HEK293 (cell line): ENCODE measurements at regions not wholly inside any gene's neighbourhood (a gene's known extent, or its start where the extent isn't known, plus 50 kb on each side); places are given as distances from the start of the nearest gene placed in this dataset.

Experiments used
- CTCF ChIA-PET: fragments of 350-600 bp; formaldehyde crosslinking; extraction: SDS; loops from one replicate; lab custom pipeline; 2021; ENCODE audit warnings: antibody characterized with exemption; lab: Yijun Ruan, JAX
- POLR2A ChIA-PET: fragments of 300-600 bp; formaldehyde crosslinking; extraction: SDS; loops from one replicate; lab custom pipeline; 2020; ENCODE audit warnings: antibody characterized with exemption, inconsistent platforms; lab: Yijun Ruan, JAX
- H3K27ac ChIP-seq: fragments of 200-500 bp; sonication (Bioruptor generic); 2 replicates; pipeline ENCODE4 v1.5.1; 2014; ENCODE audit warnings: low read depth, low read length, control low read depth, inconsistent platforms; ENCODE audit errors: extremely low read depth
- H3K36me3 ChIP-seq, 2 experiments: fragments of 200-500 bp in 1 of 2; sonication (Bioruptor generic) in 1 of 2; 1 replicate in 1 of 2; 2 replicates in 1 of 2; pipeline ENCODE4 v1.5.1; 2014 to 2017; ENCODE audit warnings: inconsistent platforms in 2 of 2, low read length in 2 of 2; ENCODE audit not compliant: control insufficient read depth in 2 of 2, insufficient read depth in 1 of 2
- H3K4me1 ChIP-seq: fragments of 200-500 bp; sonication (Bioruptor generic); 2 replicates; pipeline ENCODE4 v1.5.1; 2014; ENCODE audit warnings: mild to moderate bottlenecking, low read length, inconsistent platforms; ENCODE audit not compliant: control insufficient read depth, insufficient read depth
- H3K4me3 ChIP-seq: 2 replicates; pipeline ENCODE4 v1.5.1; 2011; ENCODE audit warnings: low read depth, mild to moderate bottlenecking, control low read depth, low read length, moderate library complexity
- H3K9me3 ChIP-seq: fragments of 200-500 bp; sonication (Bioruptor generic); 2 replicates; pipeline ENCODE4 v1.5.1; 2014; ENCODE audit warnings: low read depth, low read length, inconsistent platforms; ENCODE audit not compliant: control insufficient read depth, insufficient read depth
- FEZF1 ChIP-seq: fragments of 450-650 bp; formaldehyde crosslinking; IDR thresholded peaks from 2 replicates; pipeline ENCODE4 v1.5.1; 2016; ENCODE audit warnings: missing biosample characterization, missing genetic modification characterization
- INSM2 ChIP-seq: fragments of 450-650 bp; formaldehyde crosslinking; IDR thresholded peaks from 2 replicates; pipeline ENCODE4 v1.5.1; 2016; ENCODE audit warnings: missing biosample characterization, missing genetic modification characterization
- PRDM10 ChIP-seq: fragments of 450-650 bp; formaldehyde crosslinking; IDR thresholded peaks from 2 replicates; pipeline ENCODE4 v1.5.1; 2016; ENCODE audit warnings: missing biosample characterization, missing genetic modification characterization
- SCRT2 ChIP-seq: fragments of 450-650 bp; formaldehyde crosslinking; IDR thresholded peaks from 2 replicates; pipeline ENCODE4 v1.5.1; 2016; ENCODE audit warnings: missing biosample characterization, missing genetic modification characterization
- TSHZ1 ChIP-seq: fragments of 450-650 bp; formaldehyde crosslinking; IDR thresholded peaks from 2 replicates; pipeline ENCODE4 v1.5.1; 2016; ENCODE audit warnings: missing biosample characterization, missing genetic modification characterization, borderline replicate concordance
- ZBTB7A ChIP-seq: fragments of 450-650 bp; formaldehyde crosslinking; IDR thresholded peaks from 2 replicates; pipeline ENCODE4 v1.5.1; 2016; ENCODE audit warnings: low read depth, missing biosample characterization, missing genetic modification characterization
- ZEB2 ChIP-seq: fragments of 450-650 bp; formaldehyde crosslinking; IDR thresholded peaks from 2 replicates; pipeline ENCODE4 v1.5.1; 2016; ENCODE audit warnings: missing biosample characterization, missing genetic modification characterization
- ZNF121 ChIP-seq: fragments of 450-650 bp; formaldehyde crosslinking; IDR thresholded peaks from 2 replicates; pipeline ENCODE4 v1.5.1; 2016; ENCODE audit warnings: missing biosample characterization, missing genetic modification characterization
- ZNF146 ChIP-seq: fragments of 450-650 bp; formaldehyde crosslinking; IDR thresholded peaks from 2 replicates; pipeline ENCODE4 v1.5.1; 2016; ENCODE audit warnings: missing biosample characterization, missing genetic modification characterization
- ZNF202 ChIP-seq: fragments of 450-650 bp; formaldehyde crosslinking; IDR thresholded peaks from 2 replicates; pipeline ENCODE4 v1.5.1; 2016; ENCODE audit warnings: missing biosample characterization, missing genetic modification characterization, borderline replicate concordance
- ZNF23 ChIP-seq: fragments of 450-650 bp; formaldehyde crosslinking; IDR thresholded peaks from 2 replicates; pipeline ENCODE4 v1.5.1; 2016; ENCODE audit warnings: missing biosample characterization, missing genetic modification characterization, borderline replicate concordance
- ZNF274 ChIP-seq, 2 experiments: fragments of 200-500 bp in 1 of 2; fragments of 450-650 bp in 1 of 2; sonication (Bioruptor generic) in 1 of 2; formaldehyde crosslinking in 1 of 2; IDR thresholded peaks; 2 replicates each; pipeline versions ENCODE4 v1.5.1 to v1.6.1; 2014 to 2016; ENCODE audit warnings: borderline replicate concordance in 1 of 2, inconsistent platforms in 1 of 2, low read length in 1 of 2, missing biosample characterization in 1 of 2, missing genetic modification characterization in 1 of 2
- ZNF335 ChIP-seq: fragments of 450-650 bp; formaldehyde crosslinking; conservative IDR thresholded peaks from 2 replicates; pipeline ENCODE4 v1.5.1; 2016; ENCODE audit warnings: missing biosample characterization, missing genetic modification characterization
- ZNF366 ChIP-seq: fragments of 450-650 bp; formaldehyde crosslinking; conservative IDR thresholded peaks from 2 replicates; pipeline ENCODE4 v1.5.1; 2016; ENCODE audit warnings: missing biosample characterization, missing genetic modification characterization
- ZNF549 ChIP-seq: fragments of 450-650 bp; IDR thresholded peaks from 2 replicates; pipeline ENCODE4 v1.5.1; 2018; ENCODE audit warnings: missing biosample characterization, missing genetic modification characterization, mild to moderate bottlenecking, inconsistent platforms, moderate library complexity
- ZNF707 ChIP-seq: fragments of 450-650 bp; formaldehyde crosslinking; IDR thresholded peaks from 2 replicates; pipeline ENCODE4 v1.5.1; 2016; ENCODE audit warnings: missing biosample characterization, missing genetic modification characterization
- ZSCAN18 ChIP-seq: fragments of 450-650 bp; formaldehyde crosslinking; IDR thresholded peaks from 2 replicates; pipeline ENCODE4 v1.5.1; 2016; ENCODE audit warnings: missing biosample characterization, missing genetic modification characterization

- Histone ChIP-seq H3K4me3 (no peak overlapping the region), H3K9me3 (no peaks in the 10 kb centered on the region), H3K27ac (no peak overlapping the region), H3K4me1 (no peaks in the 10 kb centered on the region), H3K36me3 (no peaks in the 10 kb centered on the region)
- CTCF ChIA-PET: no interaction called here
- TF ChIP-seq TSHZ1 (tag by site-specific recombination): no peak
- peak; percentile 66 for TF ChIP-seq ZNF146 (tag by site-specific recombination)
- POLR2A ChIA-PET: no interaction called here
Observed at GRCh38 chr12:107973950-107974349, 155.1 kb upstream of the WSCD2 start.

- no peak overlapping the region for H3K4me3 ChIP-seq
- no peaks in the 10 kb centered on the region for H3K9me3 ChIP-seq
- POLR2A ChIA-PET: no interaction called here
- H3K27ac ChIP-seq: no peak overlapping the region
- H3K4me1 ChIP-seq: no peaks in the 10 kb centered on the region
- CTCF ChIA-PET: interaction anchor here (1.0 kb wide), 2 partner anchors 17 to 300 kb away, joined by 3 read pairs; no protein-coding TSS in a partner anchor
- TF ChIP-seq ZNF549 (tag by site-specific recombination): no peak
- TF ChIP-seq PRDM10: no peak
- no peak for TF ChIP-seq ZNF366 (tag by site-specific recombination)
- TF ChIP-seq ZBTB7A (tag by site-specific recombination): no peak
- TF ChIP-seq ZEB2 (tag by site-specific recombination): no peak
- no peak for TF ChIP-seq ZSCAN18 (tag by site-specific recombination)
- TF ChIP-seq ZNF121 (tag by site-specific recombination): no peak
- TF ChIP-seq ZNF274 (IDR thresholded peaks at IDR 0.05; ENCODE audit: low read length): no peak
- no peak for TF ChIP-seq ZNF274 (tag by site-specific recombination; IDR thresholded peaks at IDR 0.05; ENCODE audit: borderline replicate concordance)
- TF ChIP-seq FEZF1 (tag by site-specific recombination): no peak
- no peak for TF ChIP-seq INSM2 (tag by site-specific recombination)
- TF ChIP-seq ZNF202 (tag by site-specific recombination): no peak
- no peak for TF ChIP-seq SCRT2 (tag by site-specific recombination)
- TF ChIP-seq ZNF335: no peak
- no peak for TF ChIP-seq ZNF23 (tag by site-specific recombination)
- no peak for TF ChIP-seq ZNF707 (tag by site-specific recombination)
- no peaks in the 10 kb centered on the region for H3K36me3 ChIP-seq
Observed at GRCh38 chr12:107976331-107976730, 152.8 kb upstream of the WSCD2 start.
